Suprapubic skin (tissue), 4 donors: ENCODE measurements at regions not wholly inside any gene's neighbourhood (a gene's known extent, or its start where the extent isn't known, plus 50 kb on each side); places are given as distances from the start of the nearest gene placed in this dataset.

ENCODE experiments used
- DNase-seq, 2 donors: peaks; one replicate each; pipeline ENCODE4 v3.0.0-alpha.2; 2019; ENCODE audit warnings: low spot score in 2 of 2
- H3K27ac ChIP-seq: fragments of 200-600 bp; sonication (generic); one replicate; pipeline ENCODE4 v1.5.1; 2019
- H3K27me3 ChIP-seq: fragments of 200-600 bp; sonication (generic); one replicate; pipeline ENCODE4 v1.5.1; 2019
- H3K36me3 ChIP-seq: fragments of 200-600 bp; sonication (generic); one replicate; pipeline ENCODE4 v1.5.1; 2019
- H3K4me1 ChIP-seq: fragments of 200-600 bp; sonication (generic); one replicate; pipeline ENCODE4 v1.5.1; 2019
- H3K4me3 ChIP-seq: fragments of 200-600 bp; sonication (generic); one replicate; pipeline ENCODE4 v1.5.1; 2019; ENCODE audit warnings: mild to moderate bottlenecking
- H3K9me3 ChIP-seq: fragments of 200-600 bp; sonication (generic); one replicate; pipeline ENCODE4 v1.5.1; 2019
- EP300 ChIP-seq: sonication (generic); formaldehyde crosslinking; IDR thresholded peaks from one replicate; pipeline ENCODE4 v1.6.1; 2017; ENCODE audit warnings: antibody characterized with exemption
- POLR2A ChIP-seq, 2 donors: fragments of 450-650 bp; IDR thresholded peaks; one replicate each; pipeline ENCODE4 v1.6.1; 2017; ENCODE audit warnings: antibody characterized with exemption in 2 of 2, mild to moderate bottlenecking in 2 of 2, moderate library complexity in 2 of 2
- POLR2AphosphoS5 ChIP-seq, 3 donors: sonication (generic); formaldehyde crosslinking; IDR thresholded peaks; one replicate each; pipeline ENCODE4 v1.6.1; 2017; ENCODE audit warnings: antibody characterized with exemption in 3 of 3
- WGBS: methylation state at CpG from one replicate; pipeline ENCODE4 v1.1.5; 2018; 5-methylcytosine and 5-hydroxymethylcytosine counted together
- TF ChIP-seq, protein P1 (sequence below), 2 donors: fragments of 200-600 bp in 1 of 2; fragments of 450-650 bp in 1 of 2; sonication (generic) in 1 of 2; IDR thresholded peaks; one replicate each; pipeline ENCODE4 v1.5.1; 2016 to 2019; ENCODE audit warnings: antibody characterized with exemption in 2 of 2, mild to moderate bottlenecking in 1 of 2, moderate library complexity in 1 of 2

DNA sequence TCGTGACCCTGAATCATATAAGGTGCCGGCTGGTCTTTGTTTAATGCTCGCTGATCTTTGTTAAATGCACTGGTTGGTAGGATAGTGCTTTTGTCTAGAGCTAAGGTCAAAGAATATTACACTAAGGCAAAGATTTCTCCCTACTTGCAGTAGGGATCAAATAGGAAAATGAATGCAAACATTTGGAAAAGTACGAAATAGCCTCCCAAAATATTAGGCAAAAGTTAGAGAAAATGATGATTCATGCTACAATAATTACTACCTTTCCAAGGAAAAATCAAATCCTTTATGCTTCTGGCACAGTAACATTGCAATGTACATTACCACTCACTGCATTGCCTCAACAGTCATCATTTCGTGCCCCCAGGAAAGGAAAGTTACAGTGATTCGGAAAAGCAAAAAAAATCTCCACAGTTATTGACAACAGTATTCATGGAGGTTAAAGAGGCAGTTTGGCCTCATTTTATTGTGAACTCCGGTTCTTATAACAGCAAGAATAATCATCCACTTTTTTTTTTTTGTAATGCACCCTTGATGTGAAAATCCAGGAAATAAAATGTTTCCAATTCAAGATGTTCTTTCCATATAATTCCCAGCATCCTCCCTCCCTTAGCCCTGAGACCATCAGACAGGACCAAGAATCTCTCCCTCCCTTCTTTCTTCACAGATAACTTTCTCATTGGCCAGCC lies 61.7 kb upstream of the ZMYND8 start:
- WGBS, result 66% methylated on average over 7 of the region's 7 CpGs
- DNase-seq, result no peak
- Histone ChIP-seq H3K36me3 (no peaks in the 10 kb centered on the region), H3K27me3 (no peaks in the 10 kb centered on the region), H3K4me3 (no peak overlapping the region), H3K27ac (no peak overlapping the region), H3K9me3 (no peaks in the 10 kb centered on the region), H3K4me1 (peaks cover 5% of the 10 kb centered on the region)
- TF ChIP-seq POLR2A (IDR thresholded peaks at IDR 0.05), result no peak
- TF ChIP-seq, protein P1, sequence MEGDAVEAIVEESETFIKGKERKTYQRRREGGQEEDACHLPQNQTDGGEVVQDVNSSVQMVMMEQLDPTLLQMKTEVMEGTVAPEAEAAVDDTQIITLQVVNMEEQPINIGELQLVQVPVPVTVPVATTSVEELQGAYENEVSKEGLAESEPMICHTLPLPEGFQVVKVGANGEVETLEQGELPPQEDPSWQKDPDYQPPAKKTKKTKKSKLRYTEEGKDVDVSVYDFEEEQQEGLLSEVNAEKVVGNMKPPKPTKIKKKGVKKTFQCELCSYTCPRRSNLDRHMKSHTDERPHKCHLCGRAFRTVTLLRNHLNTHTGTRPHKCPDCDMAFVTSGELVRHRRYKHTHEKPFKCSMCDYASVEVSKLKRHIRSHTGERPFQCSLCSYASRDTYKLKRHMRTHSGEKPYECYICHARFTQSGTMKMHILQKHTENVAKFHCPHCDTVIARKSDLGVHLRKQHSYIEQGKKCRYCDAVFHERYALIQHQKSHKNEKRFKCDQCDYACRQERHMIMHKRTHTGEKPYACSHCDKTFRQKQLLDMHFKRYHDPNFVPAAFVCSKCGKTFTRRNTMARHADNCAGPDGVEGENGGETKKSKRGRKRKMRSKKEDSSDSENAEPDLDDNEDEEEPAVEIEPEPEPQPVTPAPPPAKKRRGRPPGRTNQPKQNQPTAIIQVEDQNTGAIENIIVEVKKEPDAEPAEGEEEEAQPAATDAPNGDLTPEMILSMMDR (IDR thresholded peaks at IDR 0.05), result no peak
- TF ChIP-seq EP300, result no peak
- TF ChIP-seq POLR2AphosphoS5 (IDR thresholded peaks at IDR 0.05), result no peak

GRCh38 chr20:47419953-47420514 lies 63.5 kb upstream of the ZMYND8 start:
- peaks cover 2% of the 10 kb centered on the region for H3K4me1 ChIP-seq
- H3K4me3 ChIP-seq, result no peak overlapping the region
- TF ChIP-seq EP300, result no peak
- TF ChIP-seq POLR2AphosphoS5 (IDR thresholded peaks at IDR 0.05), result no peak
- TF ChIP-seq, protein P1 (IDR thresholded peaks at IDR 0.05), result no peak
- TF ChIP-seq POLR2A (IDR thresholded peaks at IDR 0.05), result no peak
- no peak for DNase-seq
- no peaks in the 10 kb centered on the region for H3K36me3 ChIP-seq
- no peaks in the 10 kb centered on the region for H3K27me3 ChIP-seq
- no peak overlapping the region for H3K27ac ChIP-seq
- no peaks in the 10 kb centered on the region for H3K9me3 ChIP-seq
- 81% methylated on average over 7 of the region's 7 CpGs for WGBS

GRCh38 chr20:47421076-47421475 lies 64.6 kb upstream of the ZMYND8 start:
- no peak for DNase-seq
- H3K9me3 ChIP-seq, result no peaks in the 10 kb centered on the region
- no peak overlapping the region for H3K4me3 ChIP-seq
- TF ChIP-seq, protein P1 (IDR thresholded peaks at IDR 0.05), result no peak
- TF ChIP-seq POLR2A (IDR thresholded peaks at IDR 0.05), result no peak
- TF ChIP-seq POLR2AphosphoS5 (IDR thresholded peaks at IDR 0.05), result no peak
- no peak for TF ChIP-seq EP300
- WGBS, result 82% methylated on average over 3 of the region's 3 CpGs
- no peaks in the 10 kb centered on the region for H3K36me3 ChIP-seq
- H3K27me3 ChIP-seq, result no peaks in the 10 kb centered on the region
- H3K4me1 ChIP-seq, result no peaks in the 10 kb centered on the region
- no peak overlapping the region for H3K27ac ChIP-seq

DNA sequence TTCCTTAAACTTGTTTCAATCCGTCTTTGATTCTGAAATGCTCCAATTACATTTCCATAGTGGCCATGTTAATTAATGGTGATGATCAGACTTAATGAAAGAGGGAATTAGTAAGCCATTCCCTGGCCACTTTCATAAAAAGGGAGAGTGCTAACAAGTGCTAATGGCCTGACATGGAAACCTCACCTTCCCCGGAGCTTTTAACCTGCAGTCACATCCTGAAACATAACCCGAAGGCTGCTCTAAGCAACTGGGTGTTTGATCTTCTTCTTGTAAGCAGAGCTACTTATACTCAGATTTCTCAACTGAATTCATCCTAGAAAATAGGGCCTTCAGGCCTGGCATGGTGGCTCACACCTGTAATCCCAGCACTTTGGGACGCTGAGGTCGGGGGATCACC lies 67.1 kb upstream of the ZMYND8 start:
- TF ChIP-seq, protein P1 (IDR thresholded peaks at IDR 0.05), result no peak
- no peak for TF ChIP-seq POLR2A (IDR thresholded peaks at IDR 0.05)
- no peak for TF ChIP-seq POLR2AphosphoS5 (IDR thresholded peaks at IDR 0.05)
- TF ChIP-seq EP300, result no peak

DNA sequence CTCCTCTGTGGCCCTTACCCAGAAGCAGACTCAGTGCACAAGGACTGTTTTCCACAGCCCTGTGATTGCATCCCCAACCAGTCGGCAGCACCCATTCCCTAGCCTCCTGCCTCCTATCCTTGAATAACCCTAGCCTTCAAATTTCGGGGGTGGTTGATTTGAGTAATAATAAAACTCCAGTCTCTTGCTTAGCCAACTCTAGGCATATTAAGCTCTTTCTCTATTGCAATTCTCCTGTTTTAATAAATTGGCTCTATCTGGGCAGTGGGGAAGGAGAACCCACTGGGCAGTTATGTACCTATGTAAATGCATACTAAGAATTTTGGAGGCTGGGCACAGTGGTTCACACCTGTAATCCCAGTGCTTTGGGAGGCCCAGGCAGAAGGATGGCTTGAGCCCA lies 70.6 kb upstream of the ZMYND8 start:
- Histone ChIP-seq H3K4me3 (no peak overlapping the region), H3K36me3 (no peaks in the 10 kb centered on the region), H3K4me1 (no peaks in the 10 kb centered on the region), H3K27ac (no peak overlapping the region), H3K27me3 (no peaks in the 10 kb centered on the region), H3K9me3 (peaks cover 12% of the 10 kb centered on the region)
- WGBS, result 90% methylated on average over 2 of the region's 2 CpGs
- TF ChIP-seq EP300 (no peak), POLR2AphosphoS5 (IDR thresholded peaks at IDR 0.05) (no peak), POLR2A (IDR thresholded peaks at IDR 0.05) (no peak)
- TF ChIP-seq, protein P1 (IDR thresholded peaks at IDR 0.05), result no peak
- no peak for DNase-seq

More for the DNA sequence above, 67.1 kb upstream of the ZMYND8 start:
- Histone ChIP-seq H3K27ac (no peak overlapping the region), H3K27me3 (no peaks in the 10 kb centered on the region), H3K4me3 (no peak overlapping the region), H3K4me1 (no peaks in the 10 kb centered on the region), H3K9me3 (peaks cover 12% of the 10 kb centered on the region), H3K36me3 (no peaks in the 10 kb centered on the region)
- DNase-seq, result no peak
- 87% methylated on average over 5 of the region's 5 CpGs for WGBS
